ENCODE measurements at regions not wholly inside any gene's neighbourhood (a gene's known extent, or its start where the extent isn't known, plus 50 kb on each side); places are given as distances from the start of the nearest gene placed in this dataset.

GRCh38 chr4:57689693-57690205 is 579.6 kb upstream of the IGFBP7 start:
- DNase-seq (ENCODE audit: low spot score) = no peak

DNA sequence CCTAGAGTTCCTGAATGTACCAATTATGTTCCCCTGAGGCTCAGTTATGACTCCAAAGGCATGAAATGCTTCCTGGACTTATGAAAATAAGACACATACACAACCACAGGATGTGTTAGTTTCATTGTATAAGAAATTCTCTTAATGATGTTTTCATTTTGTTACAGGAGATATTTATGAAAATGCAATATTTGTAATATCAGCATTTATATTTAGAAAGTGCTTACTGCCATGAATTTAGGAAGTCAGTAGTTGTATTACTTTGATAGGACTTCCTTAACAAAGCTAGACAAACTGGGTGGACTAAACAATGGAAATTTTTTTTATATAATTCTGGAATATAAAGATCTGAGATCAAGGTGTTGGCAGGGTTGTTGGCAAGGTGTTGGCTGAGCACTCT is 572.1 kb upstream of the IGFBP7 start:
- no peak for DNase-seq (ENCODE audit: low spot score)

- no peak for DNase-seq (ENCODE audit: low spot score)
Measured at GRCh38 chr4:57679969-57680368, 569.8 kb upstream of the IGFBP7 start.

GRCh38 chr4:57676394-57676793 is 566.2 kb upstream of the IGFBP7 start:
- no peak for DNase-seq (ENCODE audit: low spot score)

- DNase-seq (ENCODE audit: low spot score) = no peak
Measured at GRCh38 chr4:57672846-57673433, 562.8 kb upstream of the IGFBP7 start.

- DNase-seq (ENCODE audit: low spot score) = no peak
Measured at GRCh38 chr4:57668621-57669020, 558.4 kb upstream of the IGFBP7 start.

- DNase-seq (ENCODE audit: low spot score) = no peak
Measured at GRCh38 chr4:57665806-57666205, 555.6 kb upstream of the IGFBP7 start.

GRCh38 chr4:57661517-57662090 is 551.4 kb upstream of the IGFBP7 start:
- no peak for DNase-seq (ENCODE audit: low spot score)

DNA sequence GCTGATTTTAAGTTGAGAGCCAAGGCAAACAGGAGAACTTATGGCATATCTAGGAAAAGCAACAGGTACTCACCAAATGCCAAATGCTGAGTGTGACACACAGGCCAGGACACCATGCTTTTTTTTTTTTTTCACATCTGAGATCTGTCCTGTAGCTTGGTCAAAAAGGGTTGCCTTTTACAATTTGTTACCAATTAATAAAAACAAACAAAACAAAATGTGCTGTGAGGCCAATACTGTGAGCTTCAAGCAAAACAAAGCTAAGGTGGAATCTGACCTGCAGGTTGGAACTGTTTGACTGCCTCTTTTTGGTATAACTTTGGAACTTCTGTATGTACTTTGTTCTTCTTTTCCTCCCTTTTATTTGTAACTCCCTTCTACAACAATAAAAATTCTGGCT is 548.5 kb upstream of the IGFBP7 start:
- DNase-seq (ENCODE audit: low spot score) = no peak

- DNase-seq (ENCODE audit: low spot score) = no peak
Measured at GRCh38 chr4:57658188-57658587, 548.0 kb upstream of the IGFBP7 start.

GRCh38 chr4:57655342-57655741 is 545.2 kb upstream of the IGFBP7 start:
- DNase-seq (ENCODE audit: low spot score) = no peak

GRCh38 chr4:57652779-57653178 is 542.6 kb upstream of the IGFBP7 start:
- DNase-seq (ENCODE audit: low spot score) = no peak

GRCh38 chr4:57640391-57641100 is 530.4 kb upstream of the IGFBP7 start:
- DNase-seq (ENCODE audit: low spot score) = no peak

DNA sequence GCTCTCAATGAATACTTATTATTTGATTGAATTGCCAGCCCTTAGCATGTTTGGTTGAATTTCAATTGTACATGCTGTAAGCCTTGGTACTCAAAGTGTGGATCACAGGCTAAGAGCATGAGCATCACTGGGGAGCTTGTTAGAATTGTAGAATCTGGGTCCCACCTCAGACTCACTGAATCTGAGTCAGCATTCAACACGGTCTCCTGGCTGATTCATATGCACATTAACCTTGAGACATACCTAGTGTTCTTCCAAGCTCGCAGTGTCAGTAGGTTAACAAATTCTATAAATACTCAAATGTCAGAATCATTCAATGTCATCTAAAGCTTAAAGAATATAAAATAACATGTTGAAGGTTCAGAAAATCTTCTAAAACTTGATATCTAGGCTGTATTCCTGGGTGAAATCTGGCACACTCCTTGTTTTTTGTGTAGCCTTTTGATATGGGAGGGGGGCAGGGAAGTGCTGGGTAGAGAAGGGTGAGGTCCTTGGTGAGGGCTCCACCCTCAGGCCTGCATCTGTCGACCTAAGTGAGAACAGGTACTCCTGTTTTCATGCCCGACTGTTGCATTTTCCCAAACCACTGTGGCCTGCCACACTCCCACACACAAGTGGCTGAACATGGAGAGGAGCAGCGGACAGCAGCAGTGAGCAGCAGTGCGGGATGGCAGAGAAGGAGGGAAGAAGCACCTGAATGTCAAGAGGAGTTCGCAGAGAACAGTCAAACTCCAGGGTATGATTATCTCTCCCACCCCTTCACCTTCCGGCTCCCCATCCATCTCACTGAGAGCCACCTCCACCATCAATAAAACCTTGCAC is 529.6 kb upstream of the IGFBP7 start:
- no peak for DNase-seq (ENCODE audit: low spot score)

DNA sequence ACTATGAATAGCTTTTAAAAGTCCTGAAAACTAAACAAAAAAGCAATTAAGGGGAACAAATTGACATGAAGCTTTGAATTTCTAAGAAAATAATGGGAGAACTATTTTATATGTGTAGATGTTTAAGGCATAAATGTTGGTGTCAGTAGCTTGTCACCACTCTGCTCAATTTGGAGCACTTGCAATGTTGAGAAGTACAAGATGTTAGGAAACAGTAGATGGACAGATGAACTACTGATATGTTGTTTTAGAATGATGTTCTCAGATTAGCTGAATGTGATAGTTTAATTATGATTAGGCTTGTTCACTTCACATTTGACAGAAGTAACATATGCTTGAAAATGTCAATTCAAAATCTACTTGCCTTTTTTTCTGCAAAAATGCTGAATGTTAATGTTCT is 525.7 kb upstream of the IGFBP7 start:
- DNase-seq (ENCODE audit: low spot score) = no peak

DNA sequence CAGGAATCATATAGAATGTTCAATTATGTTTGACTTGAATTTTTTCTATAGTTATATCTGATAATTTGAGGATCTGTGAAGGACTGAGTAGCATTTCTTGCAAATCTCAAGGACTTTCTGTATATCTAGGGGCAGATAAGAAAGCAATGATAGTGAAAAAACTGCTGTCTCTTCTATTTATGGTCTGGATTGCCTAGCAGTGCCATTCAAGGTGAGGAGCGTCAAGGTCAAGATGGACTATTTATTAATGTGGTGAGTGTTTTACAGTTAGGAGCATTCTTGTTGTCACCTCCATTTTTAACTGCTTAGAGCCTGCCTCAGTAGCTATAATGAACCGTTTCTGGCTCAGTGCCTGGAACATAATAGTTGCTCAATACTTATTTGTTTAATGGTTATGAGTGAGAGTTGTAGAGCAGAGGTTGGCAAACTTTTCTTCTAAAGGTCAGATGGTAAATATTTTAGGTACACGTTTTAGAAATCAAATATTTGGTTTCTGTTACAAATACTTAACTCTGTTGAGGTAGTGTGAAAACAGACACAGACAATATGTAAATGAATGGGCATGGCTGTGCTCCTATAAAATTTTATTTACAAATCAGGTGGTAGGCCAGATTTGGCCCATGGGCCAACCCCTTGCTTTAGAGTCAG is 523.2 kb upstream of the IGFBP7 start:
- no peak for DNase-seq (ENCODE audit: low spot score)

DNA sequence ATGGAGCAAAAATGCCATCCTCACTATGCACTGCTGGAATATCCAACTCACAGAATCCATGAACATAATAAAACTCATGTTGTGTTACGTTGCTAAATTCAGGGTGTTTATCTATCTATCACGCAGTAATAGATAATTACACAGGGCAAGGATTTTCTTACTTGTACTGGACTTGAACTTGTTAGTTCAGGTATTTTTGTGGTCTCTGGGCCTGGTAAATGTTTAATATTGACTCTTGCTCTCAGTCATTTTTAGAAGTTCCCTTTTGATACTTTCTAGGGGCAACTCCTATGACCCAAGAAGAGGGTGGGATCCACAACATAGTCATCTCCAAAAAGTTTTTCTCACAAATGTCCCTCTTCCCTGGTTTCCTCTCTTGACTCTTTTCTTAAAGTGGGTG is 522.4 kb upstream of the IGFBP7 start:
- no peak for DNase-seq (ENCODE audit: low spot score)

DNA sequence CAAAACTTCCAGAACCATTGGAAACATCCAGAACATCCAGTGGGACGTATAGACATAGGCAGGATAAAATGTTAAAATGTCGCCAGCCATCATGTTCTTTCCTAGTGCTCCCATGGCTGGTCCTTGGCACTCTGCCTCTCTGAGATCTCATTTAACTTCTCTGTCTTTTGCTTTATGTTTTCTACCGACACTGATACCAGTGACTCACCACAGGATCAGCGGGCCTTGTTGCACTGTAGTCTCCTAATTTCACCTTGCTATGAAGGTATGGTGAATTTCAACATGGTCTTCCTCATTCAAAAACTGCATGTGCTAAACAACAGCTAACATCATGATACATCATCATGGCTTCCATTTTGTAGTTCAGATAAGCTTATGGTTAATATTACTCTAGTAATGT is 521.0 kb upstream of the IGFBP7 start:
- DNase-seq (ENCODE audit: low spot score) = no peak

GRCh38 chr4:57628004-57628403 is 517.8 kb upstream of the IGFBP7 start:
- DNase-seq (ENCODE audit: low spot score) = no peak

DNA sequence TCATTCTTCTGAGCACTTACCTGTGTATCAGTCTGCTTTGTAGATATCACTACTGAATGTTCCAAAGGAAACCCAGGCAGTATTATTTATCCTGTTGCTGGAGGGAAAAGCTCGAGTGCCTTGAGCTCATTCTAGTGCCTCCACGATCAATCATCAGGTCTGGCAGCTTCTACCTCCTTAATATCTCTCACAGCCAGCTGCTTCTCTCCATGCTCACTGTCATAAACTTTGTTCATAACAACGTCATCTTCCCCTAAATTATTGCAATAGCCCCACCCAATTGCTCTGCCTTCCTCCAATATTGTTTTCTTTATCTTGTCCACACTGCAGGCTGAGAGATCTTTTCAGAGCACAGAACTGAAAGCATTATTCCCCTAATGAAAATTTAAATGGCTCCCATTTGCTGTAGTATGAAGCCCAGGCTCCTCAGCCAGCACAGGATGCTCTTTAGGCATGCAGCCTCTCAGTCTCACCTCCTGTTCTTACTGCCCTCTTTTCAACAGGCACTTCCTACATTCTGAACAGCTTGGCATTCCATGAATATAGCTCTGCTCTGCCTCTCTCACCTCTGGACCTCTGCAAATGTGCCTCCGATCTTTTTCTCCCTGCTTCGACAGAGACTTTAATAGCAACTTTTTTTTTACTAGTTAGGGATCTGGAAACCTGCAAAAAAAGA is 504.2 kb upstream of the IGFBP7 start:
- DNase-seq (ENCODE audit: low spot score) = no peak

DNA sequence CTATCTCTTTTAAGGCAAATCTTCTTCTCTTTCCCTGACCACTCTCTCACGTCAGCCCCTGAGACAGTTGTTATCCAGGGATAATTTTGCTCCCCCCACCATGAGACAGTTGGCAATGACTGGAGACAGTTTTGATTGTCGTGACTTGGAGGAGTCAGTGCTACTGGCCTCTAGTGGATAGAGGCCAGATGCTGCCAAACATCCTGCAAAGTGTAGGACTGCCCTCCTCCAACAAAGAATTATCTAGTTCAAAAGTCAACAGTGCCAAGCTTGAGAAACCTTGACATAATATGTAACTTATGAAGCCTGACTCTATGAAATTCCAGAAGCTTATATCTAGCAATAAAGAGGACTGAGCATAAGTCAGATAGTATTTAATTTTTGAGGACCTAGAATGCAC is 502.1 kb upstream of the IGFBP7 start:
- DNase-seq (ENCODE audit: low spot score) = no peak
